HG02798 (cell line): ENCODE measurements at regions not wholly inside any gene's neighbourhood (a gene's known extent, or its start where the extent isn't known, plus 50 kb on each side); places are given as distances from the start of the nearest gene placed in this dataset.
"Not testable (repeated sequence)": the region's sequence is repeated elsewhere in the genome, so short reads cannot be mapped to it uniquely, and the experiment has no call there.

ENCODE experiments used
- ATAC-seq: cut with Tn5 transposase; IDR thresholded peaks from one replicate; pipeline ENCODE4 v1.9.1; 2021; ENCODE audit warnings: mild to moderate bottlenecking; ENCODE audit not compliant: unreplicated experiment, poor library complexity

DNA sequence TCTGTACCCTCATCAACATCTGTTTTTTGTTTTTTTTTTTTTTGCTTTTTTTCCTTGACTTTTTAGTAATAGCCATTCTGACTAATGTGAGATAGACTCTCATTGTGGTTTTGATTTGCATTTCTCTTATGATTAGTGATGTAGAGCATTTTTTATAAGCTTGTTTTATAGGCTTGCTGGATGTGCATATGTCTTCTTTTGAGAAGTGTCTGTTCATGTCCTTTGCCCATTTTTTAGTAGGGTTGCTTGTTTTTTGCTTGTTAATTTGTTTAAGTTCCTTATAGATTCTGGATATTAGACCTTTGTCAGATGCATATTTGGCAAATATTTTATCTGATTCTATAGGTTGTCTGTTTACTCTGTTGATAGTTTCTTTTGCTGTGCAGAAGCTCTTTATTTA, 53.5 kb upstream of the FAR1 start:
- not testable (repeated sequence) for ATAC-seq

DNA sequence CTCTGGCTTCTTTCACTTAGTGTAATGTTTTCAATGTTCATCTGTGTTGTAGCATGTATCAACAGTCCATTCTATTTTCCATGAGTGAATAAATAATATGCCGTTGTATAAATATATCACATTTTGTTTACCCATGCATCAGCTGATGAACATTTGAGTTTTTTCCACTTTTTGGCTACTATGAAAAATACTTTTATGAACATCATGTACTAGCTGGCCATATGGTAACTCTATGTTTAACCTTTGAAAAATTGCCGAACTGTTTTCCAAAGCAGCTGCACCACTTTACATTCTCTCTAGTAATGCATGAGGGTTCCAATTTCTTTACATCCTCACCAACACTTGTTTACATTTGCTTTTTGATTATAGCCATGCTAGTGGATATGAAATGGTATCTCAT, 59.8 kb upstream of the FAR1 start:
- ATAC-seq = no peak

DNA sequence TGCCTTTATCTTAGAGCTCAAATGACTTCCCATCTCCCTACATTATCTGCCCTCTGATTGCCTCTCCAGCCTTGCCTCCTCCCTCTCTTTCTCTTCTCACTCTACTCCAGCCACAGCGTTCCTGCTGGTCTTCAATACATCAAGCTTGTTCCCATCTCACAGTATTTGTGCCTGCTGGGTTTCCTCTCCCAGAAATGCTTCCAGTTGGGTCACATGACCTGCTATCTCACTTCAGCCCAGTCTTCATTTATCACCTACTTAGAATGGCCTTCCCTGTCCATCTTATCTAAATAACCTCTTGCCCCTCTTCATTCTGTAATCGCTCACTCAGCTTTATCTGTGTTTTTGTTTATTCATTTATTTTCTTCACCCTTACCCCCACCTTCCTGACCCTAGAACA, 61.8 kb upstream of the FAR1 start:
- no peak for ATAC-seq

DNA sequence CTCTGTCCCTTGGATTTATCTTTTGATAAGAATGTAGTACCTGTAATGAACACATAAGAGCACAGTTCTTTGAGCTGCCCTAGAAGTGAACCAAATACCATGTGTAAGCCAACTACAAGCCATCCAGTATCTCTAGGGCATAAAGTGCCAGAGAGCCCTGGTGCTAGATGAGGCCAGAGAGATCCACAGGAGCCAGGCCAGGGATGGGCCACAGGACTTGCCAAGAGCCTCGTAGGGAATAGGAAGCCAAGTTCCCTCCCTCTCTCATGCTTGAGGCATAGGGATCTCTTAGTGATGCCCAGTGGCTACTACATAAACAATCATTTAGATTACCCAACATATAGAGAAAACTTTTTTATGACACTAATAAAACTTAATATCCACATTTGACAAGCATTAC, 64.8 kb upstream of the FAR1 start:
- ATAC-seq = no peak

DNA sequence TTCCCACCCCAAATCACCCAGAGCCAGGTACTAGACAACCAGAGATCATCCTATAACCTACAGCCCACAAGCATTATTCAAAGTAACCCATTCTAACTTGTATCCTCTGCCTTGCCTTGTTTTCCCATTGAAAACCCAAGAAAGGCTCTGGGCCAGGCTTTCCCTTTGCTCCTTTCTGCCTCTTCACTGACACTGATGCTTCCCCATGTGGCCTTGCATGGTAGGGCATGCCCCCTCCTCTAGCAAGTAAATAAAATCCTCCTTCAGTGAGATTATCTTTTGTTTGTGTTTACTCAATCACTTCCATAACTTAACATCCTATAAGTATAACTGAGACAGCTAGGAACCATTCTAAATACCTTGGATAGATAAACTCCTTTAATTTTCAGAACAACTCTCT, 65.6 kb upstream of the FAR1 start:
- no peak for ATAC-seq

DNA sequence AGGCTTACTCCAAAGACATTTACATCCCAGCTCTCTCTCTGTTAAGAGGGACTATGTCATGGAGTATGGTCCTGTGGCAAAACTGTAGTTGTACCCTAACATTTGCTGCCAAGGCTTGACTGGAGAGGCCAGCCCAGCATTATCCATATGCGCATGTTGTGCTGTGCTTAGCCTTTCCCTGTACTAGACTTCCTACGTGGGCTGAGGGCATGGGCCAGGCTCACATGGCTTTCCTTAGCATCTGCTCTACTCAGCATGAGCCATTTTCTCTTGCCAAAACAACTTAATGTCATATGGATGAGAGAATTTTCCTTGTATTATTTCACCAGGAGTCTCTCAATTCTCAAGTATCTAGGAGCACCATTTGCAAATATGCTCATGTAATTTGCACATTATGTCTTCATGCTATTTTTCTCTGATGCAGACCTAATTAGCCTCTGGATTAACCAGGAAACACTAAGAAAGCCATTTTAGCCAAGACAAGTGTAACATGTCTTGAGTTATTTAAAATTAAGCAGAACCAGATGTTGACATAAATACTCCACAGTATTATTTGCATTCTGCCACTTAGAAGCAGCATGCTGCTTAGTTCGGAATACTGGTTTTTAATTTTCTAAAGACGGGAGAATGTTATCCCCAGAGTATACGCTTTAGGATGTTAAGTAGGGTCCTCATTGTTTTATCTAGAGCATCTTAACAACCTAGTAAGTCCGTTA, 71.7 kb upstream of the FAR1 start:
- no peak for ATAC-seq

DNA sequence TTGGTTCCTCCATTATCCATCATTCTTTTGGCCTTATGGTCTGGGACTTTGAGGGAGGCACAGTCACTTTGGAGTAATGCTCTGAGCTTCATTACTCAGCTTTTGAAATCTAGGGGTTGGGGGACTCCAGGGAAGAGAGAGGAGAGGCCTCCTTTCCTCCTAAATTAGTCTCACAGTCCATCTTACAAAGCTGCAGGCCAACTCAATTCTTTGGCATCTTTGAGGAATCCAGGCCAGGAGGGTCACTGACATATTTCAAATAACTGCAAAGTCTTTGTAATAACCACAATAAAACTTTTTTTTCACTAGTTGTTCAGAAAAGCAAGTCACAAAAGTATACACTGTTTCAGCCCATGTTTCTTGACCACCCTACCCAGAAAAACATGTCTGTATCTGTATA, 73.3 kb upstream of the FAR1 start:
- no peak for ATAC-seq

DNA sequence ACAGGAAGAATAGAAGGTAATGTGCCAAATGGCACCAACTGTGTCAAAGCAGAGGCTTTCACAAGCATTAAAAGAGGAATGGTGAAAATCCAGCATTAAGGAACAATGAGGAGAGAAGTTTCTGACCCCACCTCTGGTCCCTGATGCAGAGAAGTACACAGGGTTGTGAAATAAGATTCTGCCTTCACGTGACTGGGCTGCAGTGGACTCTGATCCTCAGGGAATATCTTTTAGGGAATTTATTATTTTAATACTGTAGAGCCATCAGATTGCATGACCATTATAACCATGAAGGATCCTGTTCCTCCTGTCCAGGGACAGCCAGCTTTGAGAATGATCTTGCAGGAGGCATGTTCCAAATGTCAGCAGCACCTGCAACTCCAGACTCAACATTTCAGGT, 74.4 kb upstream of the FAR1 start:
- ATAC-seq = no peak

DNA sequence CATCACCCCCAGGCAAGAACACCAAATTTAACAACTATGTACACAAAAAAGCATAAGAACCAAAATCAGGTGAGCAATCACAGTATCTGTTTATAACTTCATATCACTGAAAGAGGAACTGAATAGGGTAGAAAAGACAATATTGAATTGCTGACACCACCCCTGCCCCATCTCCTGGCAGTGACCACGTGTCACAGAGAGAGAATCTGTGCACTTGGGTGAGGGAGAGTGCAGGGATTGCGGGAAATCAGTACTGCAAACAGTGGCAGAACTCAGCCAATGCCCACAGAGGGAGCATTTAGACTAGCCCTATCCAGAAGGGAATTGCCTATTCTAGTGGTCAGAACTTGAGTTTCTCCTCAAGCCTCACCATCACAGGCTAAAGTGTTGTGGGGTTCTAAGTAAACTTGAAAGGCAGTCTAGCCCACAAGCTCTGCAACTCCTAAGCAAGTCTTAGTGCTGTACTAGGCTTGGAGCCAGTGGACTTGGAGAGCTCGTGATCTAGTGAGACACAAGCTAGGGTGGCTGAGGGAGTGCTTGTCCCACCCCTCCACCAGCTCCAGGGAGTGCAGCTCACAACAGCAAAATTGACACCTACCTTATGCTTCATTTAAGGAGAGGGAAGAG, 82.8 kb upstream of the PTH start:
- ATAC-seq = no peak

DNA sequence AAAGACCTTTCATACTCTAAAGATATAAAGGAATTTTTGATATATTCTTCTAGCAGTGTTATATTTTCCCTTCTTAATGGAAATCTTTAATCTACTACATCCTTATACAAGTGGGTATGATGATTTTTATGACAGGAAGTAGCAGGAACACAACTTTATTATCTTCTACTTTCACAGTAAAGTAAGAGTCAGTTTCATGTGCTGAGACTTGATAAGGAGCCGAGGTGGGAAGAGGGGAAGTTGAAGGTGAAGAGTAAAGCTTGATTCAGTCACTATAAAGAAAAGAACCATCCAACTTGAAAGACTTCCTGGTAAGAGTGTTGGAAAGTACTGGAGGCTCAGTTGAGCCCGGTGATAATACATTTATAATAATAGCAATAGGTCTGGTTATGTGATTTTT, 82.1 kb upstream of the PTH start:
- ATAC-seq = no peak

DNA sequence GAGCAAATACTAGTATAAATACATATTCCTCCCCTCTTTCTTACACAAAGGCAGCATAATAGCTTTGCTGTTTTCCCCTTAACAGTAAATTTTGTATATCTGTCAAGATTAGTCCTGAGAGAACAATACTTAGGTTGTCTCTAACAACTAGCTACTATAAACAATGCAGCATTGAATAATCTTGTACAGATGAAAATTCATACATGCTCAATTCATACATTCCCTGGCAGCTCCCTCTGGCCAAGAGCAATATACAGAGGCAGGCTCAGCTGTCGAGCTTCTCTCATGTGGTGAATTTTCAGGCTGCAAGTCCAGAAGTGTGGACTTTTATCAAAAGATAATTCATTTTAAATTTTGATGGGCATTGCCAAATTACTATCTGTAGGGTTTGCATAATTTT, 81.2 kb upstream of the PTH start:
- ATAC-seq = no peak

DNA sequence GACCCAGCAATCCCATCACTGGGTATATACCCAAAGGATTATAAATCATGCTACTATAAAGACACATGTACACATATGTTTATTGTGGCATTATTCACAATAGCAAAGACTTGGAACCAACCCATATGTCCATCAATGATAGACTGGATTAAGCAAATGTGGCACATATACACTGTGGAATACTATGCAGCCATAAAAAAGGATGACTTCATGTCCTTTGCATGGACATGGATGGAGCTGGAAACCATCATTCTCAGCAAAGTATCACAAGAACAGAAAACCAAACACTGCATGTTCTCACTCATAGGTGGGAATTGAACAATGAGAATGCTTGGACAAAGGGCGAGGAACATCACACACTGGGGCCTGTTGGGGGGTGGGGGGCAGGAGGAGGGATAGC, 79.6 kb upstream of the PTH start:
- not testable (repeated sequence) for ATAC-seq

DNA sequence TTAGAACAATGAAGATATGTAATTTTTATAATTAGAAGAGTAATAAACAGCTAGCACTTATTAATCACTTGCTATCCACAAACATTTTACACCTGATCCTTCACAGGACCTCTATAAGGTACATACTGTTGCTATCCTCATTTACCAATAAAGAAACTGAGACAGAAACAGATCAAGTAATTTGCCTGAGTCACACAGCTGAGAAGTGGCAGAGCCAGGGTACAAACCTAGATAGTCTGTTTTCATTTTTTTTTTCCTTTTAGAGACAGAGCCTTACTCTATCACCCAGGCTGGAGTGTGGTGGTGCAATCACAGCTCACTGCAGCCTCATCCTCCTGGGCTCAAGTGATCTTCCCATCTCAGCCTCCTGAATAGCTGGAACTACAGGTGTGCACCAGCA, 71.8 kb upstream of the PTH start:
- ATAC-seq = no peak

DNA sequence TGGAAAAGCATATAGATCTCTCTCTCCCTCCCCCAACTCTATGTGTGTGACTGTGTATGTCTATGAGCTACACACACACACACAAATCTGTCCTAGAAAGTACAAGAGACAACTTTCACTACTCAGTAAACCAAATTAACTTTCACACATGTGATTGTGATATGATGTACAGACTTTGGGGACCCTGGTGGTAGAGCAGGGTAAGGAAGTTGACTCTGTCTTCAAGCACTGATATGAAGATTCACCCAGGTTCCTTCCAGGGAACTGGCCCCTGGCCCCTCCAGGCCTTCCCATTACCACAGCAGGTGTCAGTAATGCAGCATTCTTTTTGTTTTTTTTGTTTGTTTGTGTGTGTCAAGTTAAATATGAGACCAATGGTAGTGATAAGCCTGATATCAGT, 66.1 kb upstream of the PTH start:
- no peak for ATAC-seq

DNA sequence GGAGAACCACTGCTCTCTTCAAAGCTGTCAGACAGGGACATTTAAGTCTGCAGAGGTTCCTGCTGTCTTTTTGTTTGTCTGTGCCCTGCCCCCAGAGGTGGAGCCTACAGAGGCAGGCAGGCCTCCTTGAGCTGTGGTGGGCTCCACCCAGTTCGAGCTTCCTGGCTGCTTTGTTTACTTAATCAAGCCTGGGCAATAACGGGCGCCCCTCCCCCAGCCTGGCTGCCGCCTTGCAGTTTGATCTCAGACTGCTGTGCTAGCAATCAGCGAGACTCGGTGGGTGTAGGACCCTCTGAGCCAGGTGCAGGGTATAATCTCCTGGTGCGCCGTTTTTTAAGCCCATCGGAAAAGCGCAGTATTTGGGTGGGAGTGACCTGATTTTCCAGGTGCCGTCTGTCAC, 64.5 kb upstream of the PTH start:
- not testable (repeated sequence) for ATAC-seq

DNA sequence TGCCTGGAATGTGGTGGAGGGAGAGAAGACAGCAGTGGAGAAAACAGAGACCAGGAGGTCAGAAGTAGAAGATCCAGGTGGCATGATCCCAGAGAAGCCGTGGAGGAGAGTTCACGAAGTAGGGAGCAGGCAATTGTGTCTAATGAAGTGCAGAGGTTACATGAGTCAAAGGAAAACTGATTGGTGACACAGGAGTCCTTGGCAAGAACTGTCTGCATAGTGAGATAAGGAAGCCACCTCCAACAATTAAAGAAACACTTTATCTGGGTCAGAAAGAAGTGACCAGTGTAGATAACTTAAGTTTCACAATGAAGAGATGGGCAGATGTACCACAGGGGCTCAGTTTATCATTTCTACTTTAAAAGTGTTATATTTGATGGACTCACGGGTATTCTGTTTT, 57.0 kb upstream of the PTH start:
- ATAC-seq = no peak

DNA sequence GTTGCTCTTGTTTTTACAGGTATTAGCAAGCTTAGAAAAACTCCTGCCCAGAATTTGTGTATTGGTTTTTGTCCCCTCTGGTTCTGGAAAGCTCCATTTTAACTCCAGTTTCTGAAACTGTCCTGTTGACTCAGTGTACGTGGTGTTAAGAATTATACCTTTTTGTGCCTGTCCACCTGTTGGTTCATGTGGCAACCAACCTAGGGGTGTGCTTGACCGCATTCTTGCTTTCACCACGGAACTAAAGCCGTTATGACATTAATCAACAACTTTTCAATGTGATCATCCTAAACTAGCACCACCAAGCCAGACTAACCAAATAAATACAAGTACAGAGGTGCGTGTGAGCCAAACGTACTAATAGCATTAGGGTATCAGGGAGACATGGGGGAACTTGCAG, 56.0 kb upstream of the PTH start:
- ATAC-seq = peak; percentile 50

DNA sequence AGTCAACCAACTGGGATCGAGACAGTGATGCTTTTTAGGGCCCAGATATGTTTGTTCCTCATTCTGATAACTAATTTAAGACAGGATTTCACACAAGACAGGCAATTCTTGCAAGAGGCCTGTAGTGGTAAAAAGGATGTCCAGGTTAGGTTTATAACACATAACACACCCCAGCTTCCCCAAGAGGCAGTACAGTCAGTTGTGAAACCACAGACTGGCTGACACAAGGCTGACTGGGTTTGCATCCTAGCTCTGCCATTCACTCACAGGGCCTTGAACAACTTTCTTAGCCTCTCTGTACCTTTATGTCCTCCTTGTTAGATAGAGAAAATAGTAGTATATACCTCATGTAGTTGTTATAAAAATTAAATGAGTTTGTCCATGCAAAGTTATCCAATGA, 55.0 kb upstream of the PTH start:
- ATAC-seq = no peak

DNA sequence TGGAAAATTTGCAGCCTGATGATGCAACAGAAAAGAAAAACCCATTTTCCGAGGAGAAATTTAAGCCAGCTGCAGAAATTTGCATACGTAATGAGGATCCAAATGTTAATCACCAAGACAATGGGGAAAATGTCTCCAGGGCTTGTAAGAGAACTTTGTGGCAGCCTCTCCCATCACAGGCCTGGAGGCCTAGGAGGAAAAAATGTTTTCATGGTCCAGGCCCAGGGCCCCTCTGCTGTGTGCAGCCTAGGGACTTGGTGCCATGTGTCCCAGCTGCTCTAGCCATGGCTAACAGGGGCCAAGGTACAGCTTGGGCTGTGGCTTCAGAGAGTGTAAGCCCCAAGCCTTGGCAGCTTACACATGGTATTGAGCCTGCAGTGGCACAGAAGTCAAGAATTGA, 50.3 kb upstream of the PTH start:
- ATAC-seq = not testable (repeated sequence)
